GM12878 (cell line): ENCODE measurements at regions not wholly inside any gene's neighbourhood (a gene's known extent, or its start where the extent isn't known, plus 50 kb on each side); places are given as distances from the start of the nearest gene placed in this dataset.

Experiments
- CEBPZ ChIP-seq: fragments of 150-350 bp; IDR thresholded peaks from 2 replicates; pipeline ENCODE4 v1.6.1; 2016; ENCODE audit warnings: low read depth, low read length
- CTCF ChIP-seq, 3 experiments: IDR thresholded peaks in 2 of 3; conservative IDR thresholded peaks in 1 of 3; 2 replicates each; pipeline ENCODE4 v1.5.1; 2011; ENCODE audit warnings: low read depth in 3 of 3, low read length in 3 of 3, mild to moderate bottlenecking in 3 of 3, control low read depth in 2 of 3, moderate library complexity in 2 of 3, inconsistent platforms in 1 of 3, mixed read lengths in 1 of 3; ENCODE audit not compliant: control insufficient read depth in 2 of 3, insufficient read depth in 1 of 3; ENCODE audit errors: extremely low read depth in 1 of 3
- RAD21 ChIP-seq: IDR thresholded peaks from 2 replicates; pipeline ENCODE4 v1.6.1; 2011; ENCODE audit warnings: mild to moderate bottlenecking, low read depth, low read length, moderate library complexity; ENCODE audit not compliant: insufficient read depth
- RELA ChIP-seq: fragments of 450-650 bp; IDR thresholded peaks from 2 replicates; pipeline ENCODE4 v1.8.0; 2014; ENCODE audit warnings: borderline replicate concordance; ENCODE audit not compliant: partially characterized antibody
- ZNF274 ChIP-seq: IDR thresholded peaks from one replicate; pipeline ENCODE4 v1.8.0; 2011; ENCODE audit not compliant: insufficient read length, insufficient read depth

GRCh38 chr13:22696433-22696832 lies 484.3 kb upstream of the SGCG start:
- TF ChIP-seq CTCF (IDR thresholded peaks at IDR 0.05 in 2 of 3, conservative IDR thresholded peaks at IDR 0.05 in 1 of 3; ENCODE audit: control insufficient read depth in 2 of 3, extremely low read depth in 1 of 3, insufficient read depth in 1 of 3, low read depth in 3 of 3, low read length in 3 of 3) (no peak), RELA (no peak), ZNF274 (no peak), CEBPZ (no peak), RAD21 (no peak)
